ENCODE measurements at regions not wholly inside any gene's neighbourhood (a gene's known extent, or its start where the extent isn't known, plus 50 kb on each side); places are given as distances from the start of the nearest gene placed in this dataset.
"Not testable (repeated sequence)": the region's sequence is repeated elsewhere in the genome, so short reads cannot be mapped to it uniquely, and the experiment has no call there.

DNA sequence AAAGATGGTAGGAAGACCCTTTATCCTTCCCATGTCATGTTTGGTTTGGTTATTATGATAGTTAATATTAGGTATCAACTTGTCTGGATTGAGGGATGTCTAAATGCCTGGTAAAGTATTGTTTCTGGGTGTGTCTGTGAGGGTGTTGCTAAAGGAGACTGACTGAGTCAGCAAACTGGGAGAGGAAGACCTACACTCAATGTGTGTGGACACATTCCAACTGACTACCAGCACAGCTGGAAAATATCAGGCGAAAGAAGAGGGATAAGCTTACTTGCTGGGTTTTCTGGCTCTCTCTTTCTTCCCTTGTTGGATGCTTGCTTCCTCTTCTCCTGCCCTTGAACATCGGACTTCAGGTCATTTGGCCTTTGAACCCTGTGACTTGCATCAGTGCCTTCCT is 1227.6 kb upstream of the EPHA6 start:
- no peak for DNase-seq

DNA sequence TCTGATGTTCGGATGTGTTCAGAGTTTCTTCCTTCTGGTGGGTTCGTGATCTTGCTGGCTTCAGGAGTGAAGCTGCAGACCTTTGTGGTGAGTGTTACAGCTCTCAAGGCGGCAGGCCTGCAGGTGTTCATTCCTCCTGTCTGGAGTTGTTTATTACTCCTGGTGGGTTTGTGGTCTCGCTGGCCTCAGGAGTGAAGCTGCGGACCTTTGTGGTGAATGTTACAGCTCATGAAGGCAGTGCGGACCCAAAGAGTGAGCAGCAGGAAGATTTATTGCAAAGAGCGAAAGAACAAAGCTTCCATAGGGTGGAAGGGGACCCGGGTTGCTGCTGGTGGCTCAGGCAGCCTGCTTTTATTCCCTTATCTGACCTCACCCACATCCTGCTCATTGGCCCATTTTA is 1226.8 kb upstream of the EPHA6 start:
- not testable (repeated sequence) for DNase-seq

DNA sequence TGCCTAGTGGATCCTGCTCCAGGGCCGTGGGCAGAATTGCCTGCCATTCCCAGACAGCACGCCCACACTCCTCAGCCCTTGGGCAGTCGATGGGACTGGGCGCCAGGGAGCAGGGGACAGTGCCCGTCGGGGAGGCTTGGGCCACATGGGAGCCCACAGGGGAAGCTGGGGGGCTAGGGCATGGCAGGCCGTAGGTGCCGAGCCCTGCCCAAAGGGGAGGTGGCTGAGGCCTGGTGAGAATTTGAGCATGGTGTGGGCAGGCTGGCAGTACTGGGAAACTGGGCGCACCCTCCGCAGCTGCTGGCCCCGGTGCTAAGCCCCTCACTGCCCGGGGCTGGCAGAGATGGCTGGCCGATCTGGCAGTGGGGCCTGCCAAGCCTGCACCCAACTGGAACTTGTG is 1225.9 kb upstream of the EPHA6 start:
- no peak for DNase-seq

- no peak for DNase-seq
Measured at GRCh38 chr3:95595416-95596075, 1218.8 kb upstream of the EPHA6 start.

DNA sequence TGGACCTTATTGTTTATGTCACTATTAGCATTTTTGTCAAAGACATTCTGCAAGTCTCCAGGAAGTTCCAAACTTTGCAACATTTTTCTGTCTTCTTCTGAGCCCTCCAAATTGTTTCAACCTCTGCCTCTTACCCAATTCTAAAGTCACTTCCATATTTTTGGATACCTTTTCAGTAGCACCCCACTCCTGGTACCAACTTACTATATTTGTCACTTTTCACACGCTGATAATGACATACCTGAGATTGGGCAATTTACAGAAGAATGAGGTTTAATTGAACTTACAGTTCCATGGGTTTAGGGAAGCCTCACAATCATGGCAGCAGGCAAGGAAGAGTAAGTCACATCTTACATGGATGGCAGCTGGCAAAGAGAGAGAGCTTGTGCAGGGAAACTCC is 1206.5 kb upstream of the EPHA6 start:
- DNase-seq: no peak

- DNase-seq: no peak
Measured at GRCh38 chr3:95609411-95609810, 1205.0 kb upstream of the EPHA6 start.

GRCh38 chr3:95612611-95613010 is 1201.8 kb upstream of the EPHA6 start:
- DNase-seq: no peak

DNA sequence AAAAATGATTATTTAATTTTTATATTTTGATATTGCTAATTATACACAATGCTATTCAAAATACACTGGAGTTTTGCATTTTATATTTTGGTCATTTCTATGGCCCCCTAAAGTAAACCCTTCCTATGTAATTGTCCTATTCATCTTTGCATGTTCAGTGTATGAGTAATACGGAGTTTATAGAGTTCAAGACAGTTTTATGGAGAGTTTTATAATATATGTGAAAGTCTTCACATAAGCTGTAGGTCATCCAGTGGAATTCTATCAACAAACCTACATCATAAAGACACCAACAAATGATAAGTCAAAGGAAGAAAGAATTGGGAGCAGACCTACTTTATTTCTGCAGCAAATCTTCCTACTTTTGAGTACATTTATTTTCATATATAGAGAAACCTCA is 1200.4 kb upstream of the EPHA6 start:
- DNase-seq: no peak

- no peak for DNase-seq
Measured at GRCh38 chr3:95615592-95616310, 1198.6 kb upstream of the EPHA6 start.

DNA sequence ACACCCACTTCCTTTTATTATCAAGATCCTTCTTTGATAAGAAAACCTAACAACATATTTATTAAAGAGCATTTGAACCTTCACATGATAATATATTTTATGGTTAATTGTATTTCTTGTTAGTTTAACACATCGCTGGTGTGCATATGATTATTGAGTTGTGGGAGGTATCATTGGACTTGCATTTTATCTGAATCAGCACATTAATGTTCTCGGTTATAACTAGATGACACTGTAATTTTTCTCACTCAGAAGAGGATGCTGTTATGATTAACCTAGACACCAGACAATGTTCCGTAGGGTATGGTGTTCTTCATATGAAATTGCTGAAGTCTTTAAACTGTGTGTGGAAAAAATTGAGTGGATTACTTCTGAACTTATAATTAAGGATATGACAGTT is 1188.3 kb upstream of the EPHA6 start:
- DNase-seq: no peak

- no peak for DNase-seq
Measured at GRCh38 chr3:95627293-95627692, 1187.1 kb upstream of the EPHA6 start.

DNA sequence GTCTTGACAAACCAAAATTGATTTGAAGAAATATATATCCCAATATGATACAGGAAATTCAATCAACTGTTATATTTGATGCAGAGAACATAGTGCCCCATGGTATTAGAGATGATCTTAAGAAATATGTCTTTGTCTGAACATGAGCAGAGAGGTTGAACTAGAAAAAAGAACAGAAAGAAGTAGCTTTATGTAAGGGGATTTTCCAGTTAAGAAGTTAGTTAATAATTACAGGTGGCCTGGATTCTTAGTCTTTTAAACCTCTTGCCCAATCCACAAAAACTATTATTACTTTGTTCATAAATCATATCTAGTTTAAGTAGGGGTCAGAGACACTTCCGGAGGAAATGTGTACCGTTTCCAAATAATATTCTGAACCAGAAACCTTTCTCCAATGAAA is 1186.7 kb upstream of the EPHA6 start:
- no peak for DNase-seq

GRCh38 chr3:95629802-95630201 is 1184.6 kb upstream of the EPHA6 start:
- no peak for DNase-seq

DNA sequence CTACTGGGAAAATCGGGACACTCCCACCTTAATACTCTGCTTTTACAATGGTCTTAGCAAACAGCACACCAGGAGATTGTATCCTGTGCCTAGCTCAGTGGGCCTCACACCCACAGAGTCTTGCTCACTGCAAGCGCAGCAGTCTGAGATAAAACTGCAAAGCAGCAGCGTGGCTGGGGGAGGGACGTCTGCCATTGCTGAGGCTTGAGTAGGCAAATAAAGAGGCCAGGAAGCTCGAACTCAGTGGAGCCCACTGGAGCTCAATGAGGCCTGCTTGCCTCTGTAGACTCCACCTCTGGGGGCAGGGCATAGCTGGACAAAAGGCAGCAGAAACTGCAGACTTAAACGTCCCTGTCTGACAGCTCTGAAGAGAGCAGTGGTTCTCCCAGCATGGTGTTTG is 1169.1 kb upstream of the EPHA6 start:
- no peak for DNase-seq

GRCh38 chr3:95654570-95655362 is 1159.6 kb upstream of the EPHA6 start:
- no peak for DNase-seq

DNA sequence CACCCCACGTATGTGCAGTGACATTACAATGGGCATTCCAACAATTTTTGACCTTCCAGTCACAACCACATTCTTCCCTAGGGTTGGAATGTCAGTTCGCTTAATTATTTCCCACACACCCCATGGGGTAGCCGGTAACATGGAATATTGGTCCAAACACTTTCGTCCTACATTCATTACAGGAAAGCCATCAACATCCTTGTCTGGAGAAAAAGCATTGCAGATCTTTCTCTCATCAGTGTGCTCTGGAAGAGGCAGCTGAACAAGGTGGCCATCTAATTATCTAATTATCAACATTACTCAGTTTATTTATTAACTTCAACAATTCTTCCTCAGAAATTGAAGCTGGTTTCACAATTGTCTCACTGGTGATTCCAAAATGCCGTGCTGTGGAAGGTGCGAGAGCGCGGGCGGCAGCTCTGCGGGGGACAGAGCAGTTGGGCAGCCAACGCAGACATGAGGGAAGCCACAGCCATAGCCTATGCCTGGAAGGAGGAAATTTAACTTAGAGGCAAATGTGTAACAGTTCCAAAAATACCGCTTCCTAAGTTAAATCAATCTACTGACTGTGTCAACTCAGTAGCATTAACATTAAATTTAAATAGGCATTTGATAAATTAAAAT is 1158.9 kb upstream of the EPHA6 start:
- no peak for DNase-seq

DNA sequence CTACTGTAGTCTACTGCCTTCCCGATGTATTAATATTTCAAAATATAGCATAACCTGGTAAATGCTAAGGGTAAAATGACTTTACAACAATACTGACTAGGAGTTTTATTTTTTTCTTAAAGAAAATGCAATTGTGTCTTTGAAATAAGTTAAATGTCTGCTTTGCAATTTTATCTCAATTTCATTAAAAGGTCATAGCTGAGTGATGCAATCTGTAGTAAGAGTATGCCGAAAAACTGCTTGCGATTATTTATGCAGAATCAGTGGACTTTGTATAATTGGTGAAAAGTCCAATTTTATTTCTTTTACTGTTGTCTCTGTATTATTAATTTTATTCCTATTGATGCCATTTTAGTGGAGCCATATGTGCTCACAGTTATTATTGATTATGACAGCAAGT is 1143.6 kb upstream of the EPHA6 start:
- DNase-seq: no peak

DNA sequence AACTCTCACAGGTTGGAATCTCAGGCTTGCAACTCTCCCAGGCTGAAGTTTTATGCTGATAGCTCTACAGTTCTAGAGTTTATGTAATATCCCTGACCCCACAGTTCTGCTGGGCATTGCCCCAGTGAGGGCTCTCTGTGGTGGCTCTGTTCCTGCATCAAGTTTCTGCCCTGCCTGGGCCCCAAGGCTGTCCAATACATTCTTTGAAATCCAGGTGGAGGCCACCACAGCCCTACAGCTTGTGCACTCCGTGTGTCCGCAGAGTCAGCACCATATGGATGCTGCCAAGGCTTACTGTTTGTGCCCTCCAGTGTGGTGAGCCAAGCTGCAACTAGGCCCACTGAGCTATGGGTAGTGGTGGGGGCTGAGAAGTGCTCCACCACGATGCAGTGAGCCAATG is 1141.2 kb upstream of the EPHA6 start:
- no peak for DNase-seq

DNA sequence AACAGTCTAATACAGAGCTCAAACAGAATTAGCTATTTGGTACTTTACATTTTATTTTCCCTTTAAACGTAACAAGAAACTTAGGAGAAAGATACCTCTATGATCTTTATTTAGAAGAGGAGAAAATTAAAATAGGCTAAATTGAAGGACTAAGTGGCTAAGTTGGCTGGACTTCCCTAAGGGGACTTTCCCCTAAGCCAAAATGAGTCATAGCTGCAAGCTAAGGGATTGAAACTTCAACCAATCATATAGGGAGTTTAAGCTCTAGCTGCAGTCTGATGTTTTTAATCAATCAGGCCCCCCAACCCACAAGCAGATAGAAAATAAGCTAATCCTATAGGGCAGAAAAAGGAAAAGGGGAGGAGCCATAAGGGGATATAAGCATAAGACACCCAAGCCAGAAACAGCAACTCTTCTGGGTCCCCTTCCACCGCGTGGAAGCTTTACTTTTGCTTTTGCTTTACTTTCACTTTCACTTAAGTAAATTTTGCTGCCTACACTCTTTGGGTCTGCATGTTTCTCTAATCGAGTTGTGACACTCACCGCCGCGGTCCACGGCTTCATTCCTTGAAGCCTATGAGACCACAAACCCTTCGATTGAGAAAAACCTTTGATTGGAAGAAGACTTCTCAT is 1108.5 kb upstream of the EPHA6 start:
- DNase-seq: no peak

DNA sequence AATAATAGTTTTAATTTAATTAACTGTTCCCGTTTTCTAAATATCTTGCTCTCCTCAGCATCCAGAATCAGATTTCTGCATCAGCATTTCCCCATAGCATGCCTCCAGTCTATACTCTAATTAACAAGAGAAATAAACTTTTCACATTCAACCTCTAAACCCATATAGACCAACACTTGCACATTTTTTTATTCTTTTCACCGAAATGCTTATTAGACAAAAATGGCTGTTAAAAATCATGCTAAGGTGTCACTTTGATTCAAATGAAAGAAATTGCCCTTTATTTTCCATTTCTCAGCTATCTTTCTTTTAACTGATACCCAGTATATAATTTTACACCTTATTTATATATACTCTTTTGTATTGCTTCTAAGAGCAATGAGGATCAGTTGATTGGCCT is 1107.1 kb upstream of the EPHA6 start:
- DNase-seq: no peak

- DNase-seq: no peak
Measured at GRCh38 chr3:95710684-95711083, 1103.7 kb upstream of the EPHA6 start.

DNA sequence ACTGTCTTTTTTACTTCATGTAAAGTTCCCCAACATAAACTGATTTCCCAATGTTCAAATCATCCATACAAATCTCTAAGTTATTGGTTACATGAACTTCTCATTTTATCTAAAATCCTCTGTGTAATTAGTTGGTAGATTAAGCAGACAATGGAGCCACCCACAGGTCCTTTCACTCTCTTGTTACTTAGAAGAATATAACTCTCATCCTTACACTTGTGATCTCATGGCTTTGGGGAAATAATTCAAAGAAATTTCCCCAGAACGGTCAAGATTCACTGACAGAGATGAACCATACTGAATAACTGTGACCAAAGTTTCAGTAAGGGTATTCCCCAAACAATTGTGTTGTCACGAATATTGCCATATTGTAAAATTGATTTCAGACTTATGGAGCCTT is 1102.6 kb upstream of the EPHA6 start:
- no peak for DNase-seq

GRCh38 chr3:95715128-95715527 is 1099.3 kb upstream of the EPHA6 start:
- DNase-seq: no peak

Data from 8988T (cell line).